ENCODE measurements at regions not wholly inside any gene's neighbourhood (a gene's known extent, or its start where the extent isn't known, plus 50 kb on each side); places are given as distances from the start of the nearest gene placed in this dataset.

- POLR2A ChIA-PET: no interaction called here
- no peak overlapping the region for H3K27ac Mint-ChIP-seq
Observed at GRCh38 chr11:33982661-33983060, 68.9 kb upstream of the CAPRIN1 start.

GRCh38 chr11:33980897-33981296 is 70.6 kb upstream of the CAPRIN1 start:
- POLR2A ChIA-PET: no interaction called here
- DNase-seq (ENCODE audit: low spot score): no peak
- no peaks in the 10 kb centered on the region for H3K27me3 Mint-ChIP-seq (ENCODE audit: low read depth)
- ATAC-seq: no peak
- CTCF ChIA-PET: interaction anchor here (1.1 kb wide), 1 partner anchor 10 kb away, joined by 5 read pairs; no protein-coding TSS in a partner anchor
- H3K4me1 Mint-ChIP-seq: no peaks in the 10 kb centered on the region
- no peak overlapping the region for H3K4me3 Mint-ChIP-seq
- H3K9me3 Mint-ChIP-seq: peaks cover 7% of the 10 kb centered on the region
- H3K27ac Mint-ChIP-seq: no peak overlapping the region
- no peaks in the 10 kb centered on the region; the same call in 1 of the 2 replicates for H3K36me3 Mint-ChIP-seq
- no peak for TF ChIP-seq FOXP1 (CRISPR knock-in tag; IDR thresholded peaks at IDR 0.05; ENCODE audit: borderline replicate concordance)
- no peak for TF ChIP-seq HMGA2 (CRISPR knock-in tag; IDR thresholded peaks at IDR 0.05)
- no peak for TF ChIP-seq USF1 (CRISPR knock-in tag; IDR thresholded peaks at IDR 0.05)
- TF ChIP-seq FOXK1 (CRISPR knock-in tag; IDR thresholded peaks at IDR 0.05): no peak
- TF ChIP-seq ATF2 (CRISPR knock-in tag; IDR thresholded peaks at IDR 0.05; ENCODE audit: borderline replicate concordance, low read depth): no peak
- TF ChIP-seq E2F1 (CRISPR knock-in tag; IDR thresholded peaks at IDR 0.05): no peak
- no peak for TF ChIP-seq TP53 (CRISPR knock-in tag; IDR thresholded peaks at IDR 0.05)
- no peak for TF ChIP-seq USF2 (CRISPR knock-in tag; IDR thresholded peaks at IDR 0.05)
- TF ChIP-seq SMAD3 (CRISPR knock-in tag; IDR thresholded peaks at IDR 0.05; ENCODE audit: borderline replicate concordance): no peak
- TF ChIP-seq ZMAT4 (CRISPR knock-in tag; IDR thresholded peaks at IDR 0.05): no peak
- TF ChIP-seq ZNF416 (CRISPR knock-in tag; IDR thresholded peaks at IDR 0.05): no peak
- TF ChIP-seq ATF6 (CRISPR knock-in tag; IDR thresholded peaks at IDR 0.05): no peak
- no peak for TF ChIP-seq JUN (CRISPR knock-in tag; IDR thresholded peaks at IDR 0.05)
- no peak for TF ChIP-seq RORB (CRISPR knock-in tag; IDR thresholded peaks at IDR 0.05)
- TF ChIP-seq JAZF1 (CRISPR knock-in tag; IDR thresholded peaks at IDR 0.05): no peak
- TF ChIP-seq STAT6 (CRISPR knock-in tag; conservative IDR thresholded peaks at IDR 0.05; ENCODE audit: low read depth): no peak
- TF ChIP-seq SMAD4 (CRISPR knock-in tag; IDR thresholded peaks at IDR 0.05): no peak

More at GRCh38 chr11:33982661-33983060, 68.9 kb upstream of the CAPRIN1 start:
- DNase-seq (ENCODE audit: low spot score) (no peak), ATAC-seq (no peak)
- peaks cover 7% of the 10 kb centered on the region for H3K9me3 Mint-ChIP-seq
- H3K27me3 Mint-ChIP-seq (ENCODE audit: low read depth): no peaks in the 10 kb centered on the region
- H3K4me3 Mint-ChIP-seq: no peak overlapping the region
- CTCF ChIA-PET: interaction anchor here (0.7 to 1.5 kb wide), 2 partner anchors 11 to 1751 kb away, joined by 4 to 6 read pairs; no protein-coding TSS in a partner anchor
- TF ChIP-seq ZNF281 (CRISPR knock-in tag; IDR thresholded peaks at IDR 0.05): no peak
- no peak for TF ChIP-seq RELA (CRISPR knock-in tag; IDR thresholded peaks at IDR 0.05; ENCODE audit: borderline replicate concordance)
- TF ChIP-seq MAX (CRISPR knock-in tag; IDR thresholded peaks at IDR 0.05): no peak
- no peak for TF ChIP-seq FOXJ3 (CRISPR knock-in tag; IDR thresholded peaks at IDR 0.05; ENCODE audit: borderline replicate concordance)
- H3K4me1 Mint-ChIP-seq: no peaks in the 10 kb centered on the region
- H3K36me3 Mint-ChIP-seq: no peaks in the 10 kb centered on the region; the same call in 1 of the 2 replicates

Data from WTC11 (cell line).